Calu3 (cell line): ENCODE measurements at regions not wholly inside any gene's neighbourhood (a gene's known extent, or its start where the extent isn't known, plus 50 kb on each side); places are given as distances from the start of the nearest gene placed in this dataset.

Source experiments
- BruUV-seq: library from RNA; stranded (reverse); fragments of 400-500 nt; replicated peaks from 2 replicates; lab custom pipeline; 2021; lab: Mats Ljungman, UMichigan
- CTCF ChIA-PET: fragments of 300-600 bp; sonication (Branson Sonifier 250); formaldehyde crosslinking; loops from one replicate; lab custom pipeline; 2022; ENCODE audit warnings: antibody characterized with exemption; lab: Charles Lee
- DNase-seq: peaks from one replicate; pipeline ENCODE4 v3.0.0; 2022
- H3K27ac Mint-ChIP-seq: one replicate; pipeline ENCODE4 v1.8.0; 2022; ENCODE audit warnings: mixed read lengths; ENCODE audit not compliant: unreplicated experiment
- H3K27me3 Mint-ChIP-seq: one replicate; pipeline ENCODE4 v1.8.0; 2022; ENCODE audit warnings: mixed read lengths; ENCODE audit not compliant: unreplicated experiment
- H3K36me3 Mint-ChIP-seq: one replicate; pipeline ENCODE4 v1.8.0; 2022; ENCODE audit warnings: mild to moderate bottlenecking, moderate library complexity, mixed read lengths; ENCODE audit not compliant: insufficient read depth, unreplicated experiment
- H3K4me1 Mint-ChIP-seq: one replicate; pipeline ENCODE4 v1.8.0; 2022; ENCODE audit warnings: mild to moderate bottlenecking, low read depth, mixed read lengths; ENCODE audit not compliant: unreplicated experiment
- H3K4me3 Mint-ChIP-seq: one replicate; pipeline ENCODE4 v1.8.0; 2022; ENCODE audit warnings: mild to moderate bottlenecking, low read depth, moderate library complexity, mixed read lengths; ENCODE audit not compliant: unreplicated experiment
- H3K9me3 Mint-ChIP-seq: one replicate; pipeline ENCODE4 v1.8.0; 2022; ENCODE audit warnings: low read depth, mixed read lengths; ENCODE audit not compliant: unreplicated experiment
- CTCF ChIP-seq: fragments of 200-600 bp; IDR thresholded peaks from one replicate; pipeline ENCODE4 v1.8.0; 2022; ENCODE audit warnings: antibody characterized with exemption; ENCODE audit not compliant: unreplicated experiment
- intact Hi-C: fragments of 100-400 bp; cut with micrococcal nuclease; formaldehyde crosslinking; loops from one replicate; pipeline ENCODE4 v1.10.0; 2022; ENCODE audit not compliant: unreplicated experiment

- Mint-ChIP-seq H3K4me3 (no peak overlapping the region), H3K27me3 (no peaks in the 10 kb centered on the region), H3K9me3 (peaks cover 3% of the 10 kb centered on the region), H3K36me3 (no peaks in the 10 kb centered on the region), H3K27ac (no peak overlapping the region), H3K4me1 (peaks cover 8% of the 10 kb centered on the region)
- DNase-seq = no peak
- CTCF ChIA-PET = no interaction called here
- TF ChIP-seq CTCF = no peak
- no TSS peak for BruUV-seq
- intact Hi-C loops = no loop called here
Measured at GRCh38 chr5:103498800-103499551, 63.6 kb downstream of the NUDT12 start.

- Mint-ChIP-seq H3K27me3 (no peaks in the 10 kb centered on the region), H3K9me3 (peaks cover 3% of the 10 kb centered on the region), H3K27ac (no peak overlapping the region), H3K36me3 (no peaks in the 10 kb centered on the region), H3K4me1 (peaks cover 3% of the 10 kb centered on the region), H3K4me3 (no peak overlapping the region)
- TF ChIP-seq CTCF = no peak
- intact Hi-C loops = no loop called here
- CTCF ChIA-PET = no interaction called here
- no peak for DNase-seq
- BruUV-seq = no TSS peak
Measured at GRCh38 chr5:103498211-103498610, 64.4 kb downstream of the NUDT12 start.

- Mint-ChIP-seq H3K4me1 (no peaks in the 10 kb centered on the region), H3K27me3 (no peaks in the 10 kb centered on the region), H3K4me3 (no peak overlapping the region), H3K9me3 (peaks cover 3% of the 10 kb centered on the region), H3K36me3 (no peaks in the 10 kb centered on the region), H3K27ac (no peak overlapping the region)
- intact Hi-C loops = no loop called here
- no peak for DNase-seq
- no TSS peak for BruUV-seq
- CTCF ChIA-PET = no interaction called here
- no peak for TF ChIP-seq CTCF
Measured at GRCh38 chr5:103497781-103498180, 64.8 kb downstream of the NUDT12 start.

GRCh38 chr5:103490030-103490739 is 72.4 kb downstream of the NUDT12 start:
- CTCF ChIA-PET = no interaction called here
- Mint-ChIP-seq H3K4me1 (no peaks in the 10 kb centered on the region), H3K36me3 (no peaks in the 10 kb centered on the region), H3K27me3 (no peaks in the 10 kb centered on the region), H3K27ac (no peak overlapping the region), H3K9me3 (no peaks in the 10 kb centered on the region), H3K4me3 (no peak overlapping the region)
- intact Hi-C loops = no loop called here
- no peak for DNase-seq
- TF ChIP-seq CTCF = no peak
- no TSS peak for BruUV-seq
